Ishikawa (cell line): ENCODE measurements at regions not wholly inside any gene's neighbourhood (a gene's known extent, or its start where the extent isn't known, plus 50 kb on each side); places are given as distances from the start of the nearest gene placed in this dataset.

Experiments
- CEBPB ChIP-seq: IDR thresholded peaks from 2 replicates; pipeline ENCODE4 v1.6.1; 2012
- CREB1 ChIP-seq: IDR thresholded peaks from 2 replicates; pipeline ENCODE4 v1.6.1; 2012; ENCODE audit warnings: low read depth
- EGR1 ChIP-seq: IDR thresholded peaks from 2 replicates; pipeline ENCODE4 v1.6.1; 2012
- EP300 ChIP-seq: IDR thresholded peaks from 2 replicates; pipeline ENCODE4 v1.6.1; 2012; ENCODE audit warnings: borderline replicate concordance
- FOXM1 ChIP-seq: IDR thresholded peaks from 2 replicates; pipeline ENCODE4 v1.6.1; 2012; ENCODE audit warnings: low read depth, borderline replicate concordance
- NFIC ChIP-seq: IDR thresholded peaks from 2 replicates; pipeline ENCODE4 v1.6.1; 2012
- RAD21 ChIP-seq: IDR thresholded peaks from 2 replicates; pipeline ENCODE4 v1.6.1; 2012; ENCODE audit warnings: low read depth
- TAF1 ChIP-seq: IDR thresholded peaks from 2 replicates; pipeline ENCODE4 v1.6.1; 2012; ENCODE audit warnings: low read depth, mild to moderate bottlenecking
- TCF12 ChIP-seq: IDR thresholded peaks from 2 replicates; pipeline ENCODE4 v1.6.1; 2012; ENCODE audit warnings: low read depth
- TEAD4 ChIP-seq: IDR thresholded peaks from 2 replicates; pipeline ENCODE4 v1.6.1; 2012
- YY1 ChIP-seq: IDR thresholded peaks from 2 replicates; pipeline ENCODE4 v1.6.1; 2012; ENCODE audit warnings: low read depth
- TF ChIP-seq, protein P1 (sequence below): IDR thresholded peaks from 2 replicates; pipeline ENCODE4 v1.6.1; 2012
- TF ChIP-seq, protein P2 (sequence below): IDR thresholded peaks from 2 replicates; pipeline ENCODE4 v1.6.1; 2012; ENCODE audit warnings: low read depth, mild to moderate bottlenecking
- TF ChIP-seq, protein P3 (sequence below): IDR thresholded peaks from 2 replicates; pipeline ENCODE4 v1.6.1; 2012

- TF ChIP-seq TEAD4 (no peak), EP300 (no peak), EGR1 (no peak), CREB1 (no peak), NFIC (no peak), FOXM1 (no peak), CEBPB (no peak), YY1 (no peak), TAF1 (no peak), RAD21 (no peak), TCF12 (no peak)
- TF ChIP-seq, protein P1, sequence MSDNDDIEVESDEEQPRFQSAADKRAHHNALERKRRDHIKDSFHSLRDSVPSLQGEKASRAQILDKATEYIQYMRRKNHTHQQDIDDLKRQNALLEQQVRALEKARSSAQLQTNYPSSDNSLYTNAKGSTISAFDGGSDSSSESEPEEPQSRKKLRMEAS, result no peak
- TF ChIP-seq, protein P2, sequence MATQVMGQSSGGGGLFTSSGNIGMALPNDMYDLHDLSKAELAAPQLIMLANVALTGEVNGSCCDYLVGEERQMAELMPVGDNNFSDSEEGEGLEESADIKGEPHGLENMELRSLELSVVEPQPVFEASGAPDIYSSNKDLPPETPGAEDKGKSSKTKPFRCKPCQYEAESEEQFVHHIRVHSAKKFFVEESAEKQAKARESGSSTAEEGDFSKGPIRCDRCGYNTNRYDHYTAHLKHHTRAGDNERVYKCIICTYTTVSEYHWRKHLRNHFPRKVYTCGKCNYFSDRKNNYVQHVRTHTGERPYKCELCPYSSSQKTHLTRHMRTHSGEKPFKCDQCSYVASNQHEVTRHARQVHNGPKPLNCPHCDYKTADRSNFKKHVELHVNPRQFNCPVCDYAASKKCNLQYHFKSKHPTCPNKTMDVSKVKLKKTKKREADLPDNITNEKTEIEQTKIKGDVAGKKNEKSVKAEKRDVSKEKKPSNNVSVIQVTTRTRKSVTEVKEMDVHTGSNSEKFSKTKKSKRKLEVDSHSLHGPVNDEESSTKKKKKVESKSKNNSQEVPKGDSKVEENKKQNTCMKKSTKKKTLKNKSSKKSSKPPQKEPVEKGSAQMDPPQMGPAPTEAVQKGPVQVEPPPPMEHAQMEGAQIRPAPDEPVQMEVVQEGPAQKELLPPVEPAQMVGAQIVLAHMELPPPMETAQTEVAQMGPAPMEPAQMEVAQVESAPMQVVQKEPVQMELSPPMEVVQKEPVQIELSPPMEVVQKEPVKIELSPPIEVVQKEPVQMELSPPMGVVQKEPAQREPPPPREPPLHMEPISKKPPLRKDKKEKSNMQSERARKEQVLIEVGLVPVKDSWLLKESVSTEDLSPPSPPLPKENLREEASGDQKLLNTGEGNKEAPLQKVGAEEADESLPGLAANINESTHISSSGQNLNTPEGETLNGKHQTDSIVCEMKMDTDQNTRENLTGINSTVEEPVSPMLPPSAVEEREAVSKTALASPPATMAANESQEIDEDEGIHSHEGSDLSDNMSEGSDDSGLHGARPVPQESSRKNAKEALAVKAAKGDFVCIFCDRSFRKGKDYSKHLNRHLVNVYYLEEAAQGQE, result no peak
- TF ChIP-seq, protein P3, sequence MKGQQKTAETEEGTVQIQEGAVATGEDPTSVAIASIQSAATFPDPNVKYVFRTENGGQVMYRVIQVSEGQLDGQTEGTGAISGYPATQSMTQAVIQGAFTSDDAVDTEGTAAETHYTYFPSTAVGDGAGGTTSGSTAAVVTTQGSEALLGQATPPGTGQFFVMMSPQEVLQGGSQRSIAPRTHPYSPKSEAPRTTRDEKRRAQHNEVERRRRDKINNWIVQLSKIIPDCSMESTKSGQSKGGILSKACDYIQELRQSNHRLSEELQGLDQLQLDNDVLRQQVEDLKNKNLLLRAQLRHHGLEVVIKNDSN, result no peak
Measured at GRCh38 chr7:119270644-119271043, 1002.3 kb upstream of the KCND2 start.
